ENCODE measurements at regions not wholly inside any gene's neighbourhood (a gene's known extent, or its start where the extent isn't known, plus 50 kb on each side); places are given as distances from the start of the nearest gene placed in this dataset.

- Histone ChIP-seq H3K4me2 (ENCODE audit: insufficient read depth, low read length) (no peak overlapping the region), H3K27ac (ENCODE audit: insufficient read depth, low read depth, low read length) (no peak overlapping the region), H3K9me1 (replicated peaks; ENCODE audit: control insufficient read depth, extremely low read depth, insufficient read depth, low read length) (no peaks in the 10 kb centered on the region), H3K4me1 (ENCODE audit: control insufficient read depth, extremely low read depth, insufficient read depth, low read length) (no peaks in the 10 kb centered on the region), H4K20me1 (replicated peaks; ENCODE audit: control insufficient read depth, extremely low read depth, insufficient read depth, low read length) (no peaks in the 10 kb centered on the region), H3K27me3 (ENCODE audit: control insufficient read depth in 2 of 2, insufficient read depth in 2 of 2, low read length in 2 of 2) (no peaks in the 10 kb centered on the region), H3K36me3 (ENCODE audit: control insufficient read depth in 2 of 2, extremely low read depth in 1 of 2, insufficient read depth in 2 of 2, low read length in 2 of 2) (no peaks in the 10 kb centered on the region), H3K4me3 (replicated peaks in 1 of 3; ENCODE audit: insufficient read depth in 1 of 3, low read depth in 1 of 3, low read length in 3 of 3) (no peak overlapping the region), H3K9me3 (replicated peaks; ENCODE audit: control insufficient read depth, insufficient read depth, low read length) (no peaks in the 10 kb centered on the region), H2AFZ (ENCODE audit: low read depth, low read length) (no peak overlapping the region), H3K79me2 (ENCODE audit: control insufficient read depth, insufficient read depth, low read length) (no peaks in the 10 kb centered on the region), H3K9ac (replicated peaks; ENCODE audit: extremely low read depth, insufficient read depth, low read length) (no peak overlapping the region)
- DNase-seq (ENCODE audit: low read depth, low spot score) (no peak), FAIRE-seq (no peak)
- intact Hi-C loops (cut with micrococcal nuclease) = no loop called here
- ChIA-PET CTCF (interaction anchor here (1.5 kb wide), 1 partner anchor 10 kb away, joined by 6 read pairs; no protein-coding TSS in a partner anchor), POLR2A (no interaction called here)
- no peak for TF ChIP-seq JUN (IDR thresholded peaks at IDR 0.05; ENCODE audit: borderline replicate concordance, insufficient read depth, insufficient read length, low read depth)
- TF ChIP-seq MAX (IDR thresholded peaks at IDR 0.05; ENCODE audit: insufficient read depth, insufficient read length) = no peak
- TF ChIP-seq POLR2A (IDR thresholded peaks at IDR 0.05; ENCODE audit: low read depth, low read length) = no peak
- no peak for TF ChIP-seq POLR2AphosphoS5 (IDR thresholded peaks at IDR 0.05; ENCODE audit: insufficient read depth, low read depth, low read length)
- TF ChIP-seq EZH2 (IDR thresholded peaks at IDR 0.05; ENCODE audit: borderline replicate concordance, low read depth, low read length, severe bottlenecking) = no peak
- dilution Hi-C loops (cut with MboI; ENCODE audit: extremely low pct_ligation_motif_present, low sequenced_read_pairs) = no loop called here
- BruUV-seq (replicated peaks) = no TSS peak
These were observed 52.4 kb downstream of the ARL6IP4 start for GRCh38 chr12:123032736-123033391.

Measured in endothelial cell of umbilical vein (primary cell).